Peyer's patch (tissue), 4 donors: ENCODE measurements at regions not wholly inside any gene's neighbourhood (a gene's known extent, or its start where the extent isn't known, plus 50 kb on each side); places are given as distances from the start of the nearest gene placed in this dataset.

Experiments used
- DNase-seq, 3 donors: peaks; one replicate each; pipeline ENCODE4 v3.0.0-alpha.2; 2017 to 2019
- H3K27ac ChIP-seq, 4 donors: fragments of 200-600 bp; sonication (generic); one replicate each; pipeline ENCODE4 v1.5.1; 2016 to 2019
- H3K27me3 ChIP-seq, 2 donors: fragments of 200-600 bp; sonication (generic); one replicate each; pipeline ENCODE4 v1.5.1; 2019
- H3K36me3 ChIP-seq, 3 donors: fragments of 200-600 bp; sonication (generic); one replicate each; pipeline ENCODE4 v1.5.1; 2016 to 2019
- H3K4me1 ChIP-seq, 4 donors: fragments of 200-600 bp; sonication (generic); one replicate each; pipeline ENCODE4 v1.5.1; 2016 to 2019
- H3K4me3 ChIP-seq, 4 donors: fragments of 200-600 bp; sonication (generic); 1 replicate in 3 of 4; 2 replicates in 1 of 4; pipeline ENCODE4 v1.5.1; 2016 to 2019; ENCODE audit warnings: mild to moderate bottlenecking in 1 of 4
- H3K9me3 ChIP-seq, 4 donors: fragments of 200-600 bp; sonication (generic); one replicate each; pipeline ENCODE4 v1.5.1; 2016 to 2019; ENCODE audit warnings: mild to moderate bottlenecking in 1 of 4
- CTCF ChIP-seq, 6 experiments: fragments of 450-650 bp in 4 of 6; fragments of 200-600 bp in 2 of 6; sonication (generic) in 1 of 6; IDR thresholded peaks; one replicate each; pipeline ENCODE4 v1.5.1; 2017 to 2019; ENCODE audit warnings: antibody characterized with exemption in 6 of 6, mild to moderate bottlenecking in 3 of 6, moderate library complexity in 1 of 6
- POLR2A ChIP-seq, 2 donors: fragments of 450-650 bp; IDR thresholded peaks; one replicate each; pipeline ENCODE4 v1.5.1; 2017; ENCODE audit warnings: antibody characterized with exemption in 2 of 2, mild to moderate bottlenecking in 2 of 2, moderate library complexity in 2 of 2

GRCh38 chr10:112880633-112881530 is 69.2 kb upstream of the TCF7L2 start:
- no peaks in the 10 kb centered on the region for H3K27me3 ChIP-seq
- no peaks in the 10 kb centered on the region for H3K36me3 ChIP-seq
- H3K27ac ChIP-seq, result no peak overlapping the region
- H3K4me1 ChIP-seq, result no peaks in the 10 kb centered on the region
- TF ChIP-seq POLR2A (IDR thresholded peaks at IDR 0.05) (no peak), CTCF (IDR thresholded peaks at IDR 0.05) (no peak)
- no peak overlapping the region for H3K4me3 ChIP-seq
- DNase-seq, result no peak
- no peaks in the 10 kb centered on the region for H3K9me3 ChIP-seq

- H3K27ac ChIP-seq, result no peak overlapping the region
- DNase-seq, result no peak
- no peaks in the 10 kb centered on the region for H3K4me1 ChIP-seq
- no peaks in the 10 kb centered on the region for H3K27me3 ChIP-seq
- H3K36me3 ChIP-seq, result no peaks in the 10 kb centered on the region
- no peak for TF ChIP-seq POLR2A (IDR thresholded peaks at IDR 0.05)
- H3K4me3 ChIP-seq, result no peak overlapping the region
- H3K9me3 ChIP-seq, result no peaks in the 10 kb centered on the region
These were observed 66.5 kb upstream of the TCF7L2 start for GRCh38 chr10:112883360-112884178.

- Histone ChIP-seq H3K4me3 (no peak overlapping the region), H3K27me3 (no peaks in the 10 kb centered on the region), H3K9me3 (no peaks in the 10 kb centered on the region), H3K27ac (no peak overlapping the region), H3K4me1 (no peaks in the 10 kb centered on the region), H3K36me3 (no peaks in the 10 kb centered on the region)
- TF ChIP-seq POLR2A (IDR thresholded peaks at IDR 0.05), result no peak
- TF ChIP-seq CTCF (IDR thresholded peaks at IDR 0.05), result no peak
- DNase-seq, result no peak
These were observed 65.9 kb upstream of the TCF7L2 start for GRCh38 chr10:112884179-112884504.

GRCh38 chr10:112886463-112886862 is 63.6 kb upstream of the TCF7L2 start:
- Histone ChIP-seq H3K4me3 (no peak overlapping the region), H3K27ac (no peak overlapping the region), H3K4me1 (no peaks in the 10 kb centered on the region), H3K9me3 (no peaks in the 10 kb centered on the region), H3K36me3 (no peaks in the 10 kb centered on the region), H3K27me3 (no peaks in the 10 kb centered on the region)
- no peak for DNase-seq
- no peak for TF ChIP-seq CTCF (IDR thresholded peaks at IDR 0.05)
- no peak for TF ChIP-seq POLR2A (IDR thresholded peaks at IDR 0.05)

GRCh38 chr10:112887968-112888367 is 62.1 kb upstream of the TCF7L2 start:
- Histone ChIP-seq H3K4me1 (no peaks in the 10 kb centered on the region), H3K4me3 (no peak overlapping the region), H3K9me3 (no peaks in the 10 kb centered on the region), H3K36me3 (no peaks in the 10 kb centered on the region), H3K27me3 (no peaks in the 10 kb centered on the region), H3K27ac (no peak overlapping the region)
- TF ChIP-seq CTCF (IDR thresholded peaks at IDR 0.05) (no peak), POLR2A (IDR thresholded peaks at IDR 0.05) (no peak)
- no peak for DNase-seq

- Histone ChIP-seq H3K4me1 (peaks cover 0 to 11% (median 0%) of the 10 kb centered on the region in 4 donors), H3K27me3 (no peaks in the 10 kb centered on the region), H3K9me3 (no peaks in the 10 kb centered on the region), H3K27ac (no peak overlapping the region), H3K4me3 (no peak overlapping the region), H3K36me3 (no peaks in the 10 kb centered on the region)
- no peak for DNase-seq
- TF ChIP-seq POLR2A (IDR thresholded peaks at IDR 0.05) (no peak), CTCF (IDR thresholded peaks at IDR 0.05) (no peak)
These were observed 54.8 kb upstream of the TCF7L2 start for GRCh38 chr10:112895292-112895691.
